CD14-positive monocyte (primary cell): ENCODE measurements at regions not wholly inside any gene's neighbourhood (a gene's known extent, or its start where the extent isn't known, plus 50 kb on each side); places are given as distances from the start of the nearest gene placed in this dataset.

Source experiments
- DNase-seq, 3 donors: peaks; one replicate each; pipeline ENCODE4 v3.0.0-alpha.2; 2011 to 2022
- H2AFZ ChIP-seq: 2 replicates; pipeline ENCODE4 v1.6.0; 2012; ENCODE audit warnings: mild to moderate bottlenecking, low read depth, low read length, inconsistent platforms; ENCODE audit not compliant: insufficient read depth, poor library complexity, severe bottlenecking
- H3K27ac ChIP-seq, 2 donors: 1 replicate in 1 of 2; 2 replicates in 1 of 2; pipeline ENCODE4 v1.5.1; 2012 to 2013; ENCODE audit warnings: low read length in 2 of 2, control low read depth in 1 of 2, inconsistent platforms in 1 of 2, low read depth in 1 of 2, mild to moderate bottlenecking in 1 of 2
- H3K27me3 ChIP-seq, 2 donors: one replicate each; pipeline versions ENCODE4 v1.6.0 to v1.6.1; 2011 to 2013; ENCODE audit warnings: low read length in 2 of 2; ENCODE audit not compliant: control insufficient read depth in 2 of 2, insufficient read depth in 2 of 2
- H3K36me3 ChIP-seq, 2 donors: replicated peaks in 1 of 2; 1 replicate in 1 of 2; 2 replicates in 1 of 2; pipeline versions ENCODE4 v1.5.1 to v1.6.1; 2012 to 2013; ENCODE audit warnings: low read length in 2 of 2, control low read depth in 1 of 2, inconsistent platforms in 1 of 2, mild to moderate bottlenecking in 1 of 2; ENCODE audit not compliant: insufficient read depth in 2 of 2, control insufficient read depth in 1 of 2
- H3K4me1 ChIP-seq, 2 donors: 1 replicate in 1 of 2; 2 replicates in 1 of 2; pipeline versions ENCODE4 v1.5.1 to v1.6.1; 2012 to 2013; ENCODE audit warnings: low read length in 2 of 2, control low read depth in 1 of 2, inconsistent platforms in 1 of 2, mild to moderate bottlenecking in 1 of 2, moderate library complexity in 1 of 2; ENCODE audit not compliant: insufficient read depth in 2 of 2, control insufficient read depth in 1 of 2
- H3K4me2 ChIP-seq: replicated peaks from 2 replicates; pipeline ENCODE3; 2012; ENCODE audit warnings: low read length, moderate library complexity, mild to moderate bottlenecking; ENCODE audit not compliant: poor library complexity, severe bottlenecking; ENCODE audit errors: extremely low read depth
- H3K4me3 ChIP-seq, 3 experiments: fragments of 200-600 bp in 1 of 3; sonication (generic) in 1 of 3; replicated peaks in 1 of 3; 1 replicate in 2 of 3; 2 replicates in 1 of 3; pipeline ENCODE4 v1.5.1; 2011 to 2013; ENCODE audit warnings: low read length in 3 of 3, mild to moderate bottlenecking in 3 of 3, control low read depth in 2 of 3, low read depth in 2 of 3, inconsistent platforms in 1 of 3, moderate library complexity in 1 of 3
- H3K79me2 ChIP-seq: 2 replicates; pipeline ENCODE4 v1.6.0; 2012; ENCODE audit warnings: mild to moderate bottlenecking, control low read depth, inconsistent platforms, low read length, moderate library complexity; ENCODE audit not compliant: insufficient read depth
- H3K9ac ChIP-seq: 2 replicates; pipeline ENCODE4 v1.6.0; 2017; ENCODE audit warnings: low read length, mild to moderate bottlenecking; ENCODE audit not compliant: insufficient read depth, poor library complexity, severe bottlenecking
- H3K9me3 ChIP-seq, 2 donors: replicated peaks in 1 of 2; 1 replicate in 1 of 2; 2 replicates in 1 of 2; pipeline versions ENCODE4 v1.5.1 to v1.6.1; 2012 to 2013; ENCODE audit warnings: low read length in 2 of 2, control low read depth in 1 of 2; ENCODE audit not compliant: control insufficient read depth in 1 of 2, insufficient read depth in 1 of 2
- H4K20me1 ChIP-seq: 2 replicates; pipeline ENCODE4 v1.6.0; 2012; ENCODE audit warnings: mild to moderate bottlenecking, low read length, control low read depth, moderate library complexity; ENCODE audit not compliant: insufficient read depth
- H3K27ac Mint-ChIP-seq, 7 donors: one replicate each; pipeline ENCODE4 v1.8.0; 2020; ENCODE audit warnings: mild to moderate bottlenecking in 7 of 7, mixed read lengths in 7 of 7, moderate library complexity in 6 of 7, inconsistent platforms in 2 of 7
- H3K27me3 Mint-ChIP-seq, 3 donors: one replicate each; pipeline ENCODE4 v1.8.0; 2021 to 2022; ENCODE audit warnings: low read depth in 3 of 3, mild to moderate bottlenecking in 3 of 3, mixed read lengths in 3 of 3, moderate library complexity in 3 of 3, inconsistent platforms in 1 of 3
- H3K36me3 Mint-ChIP-seq, 2 donors: one replicate each; pipeline ENCODE4 v1.8.0; 2020; ENCODE audit warnings: mixed read lengths in 2 of 2, inconsistent platforms in 1 of 2, mild to moderate bottlenecking in 1 of 2
- H3K4me1 Mint-ChIP-seq: one replicate; pipeline ENCODE4 v1.8.0; 2020; ENCODE audit warnings: mild to moderate bottlenecking, mixed read lengths
- H3K4me3 Mint-ChIP-seq, 2 donors: one replicate each; pipeline ENCODE4 v1.8.0; 2020; ENCODE audit warnings: mild to moderate bottlenecking in 2 of 2, mixed read lengths in 2 of 2, moderate library complexity in 1 of 2
- H3K9me3 Mint-ChIP-seq, 7 donors: one replicate each; pipeline ENCODE4 v1.8.0; 2020 to 2022; ENCODE audit warnings: mixed read lengths in 7 of 7, mild to moderate bottlenecking in 6 of 7, moderate library complexity in 6 of 7, inconsistent platforms in 2 of 7
- CTCF ChIP-seq: fragments of 200-600 bp; IDR thresholded peaks from one replicate; pipeline ENCODE4 v1.8.0; 2022; ENCODE audit warnings: antibody characterized with exemption, mild to moderate bottlenecking
- WGBS: methylation state at CpG from one replicate; pipeline ENCODE4 v1.1.5; 2013; ENCODE audit warnings: missing lambda C conversion rate; ENCODE audit not compliant: insufficient coverage; 5-methylcytosine and 5-hydroxymethylcytosine counted together
- intact Hi-C, 2 donors: fragments of 100-400 bp; cut with micrococcal nuclease; formaldehyde crosslinking; loops; one replicate each; pipeline versions ENCODE4 v1.15.0 to v1.15.1; 2023

GRCh38 chr10:129394518-129395328 is 72.3 kb upstream of the MGMT start:
- Mint-ChIP-seq H3K9me3 (peaks cover 0 to 1% (median 0%) of the 10 kb centered on the region in 7 donors), H3K27me3 (peaks cover 0 to 11% (median 4%) of the 10 kb centered on the region in 3 donors), H3K27ac (no peak overlapping the region), H3K4me3 (no peak overlapping the region), H3K4me1 (no peaks in the 10 kb centered on the region), H3K36me3 (no peaks in the 10 kb centered on the region)
- no peak overlapping the region for H3K27ac ChIP-seq
- no peak for DNase-seq
- no peaks in the 10 kb centered on the region for H3K27me3 ChIP-seq
- no peaks in the 10 kb centered on the region for H4K20me1 ChIP-seq
- WGBS = 89% methylated on average over 21 of the region's 25 CpGs
- no peak overlapping the region for H3K4me2 ChIP-seq
- H3K4me3 ChIP-seq = no peak overlapping the region
- H3K79me2 ChIP-seq = no peaks in the 10 kb centered on the region
- H3K9ac ChIP-seq = no peak overlapping the region
- no peaks in the 10 kb centered on the region for H3K36me3 ChIP-seq
- no peaks in the 10 kb centered on the region for H3K4me1 ChIP-seq
- intact Hi-C loops = no loop called here
- TF ChIP-seq CTCF = no peak
- H3K9me3 ChIP-seq = no peaks in the 10 kb centered on the region
- no peak overlapping the region for H2AFZ ChIP-seq

GRCh38 chr10:129396021-129396722 is 70.9 kb upstream of the MGMT start:
- intact Hi-C loops = no loop called here
- no peak overlapping the region for H3K27ac Mint-ChIP-seq
- no peaks in the 10 kb centered on the region for H3K9me3 ChIP-seq
- H3K27me3 ChIP-seq = no peaks in the 10 kb centered on the region
- H3K79me2 ChIP-seq = no peaks in the 10 kb centered on the region
- no peak overlapping the region for H2AFZ ChIP-seq
- H3K36me3 Mint-ChIP-seq = no peaks in the 10 kb centered on the region
- H3K9ac ChIP-seq = no peak overlapping the region
- H3K9me3 Mint-ChIP-seq = peaks cover 0 to 1% (median 0%) of the 10 kb centered on the region in 7 donors
- no peaks in the 10 kb centered on the region for H3K4me1 ChIP-seq
- no peak for DNase-seq
- H3K27ac ChIP-seq = no peak overlapping the region
- peaks cover 0 to 12% (median 4%) of the 10 kb centered on the region in 3 donors for H3K27me3 Mint-ChIP-seq
- WGBS = 97% methylated on average over 13 of the region's 22 CpGs
- H3K4me1 Mint-ChIP-seq = no peaks in the 10 kb centered on the region
- H3K4me3 ChIP-seq = no peak overlapping the region
- no peak overlapping the region for H3K4me2 ChIP-seq
- no peak for TF ChIP-seq CTCF
- H3K36me3 ChIP-seq = no peaks in the 10 kb centered on the region
- H4K20me1 ChIP-seq = no peaks in the 10 kb centered on the region
- H3K4me3 Mint-ChIP-seq = no peak overlapping the region
